ENCODE measurements at regions not wholly inside any gene's neighbourhood (a gene's known extent, or its start where the extent isn't known, plus 50 kb on each side); places are given as distances from the start of the nearest gene placed in this dataset.

DNA sequence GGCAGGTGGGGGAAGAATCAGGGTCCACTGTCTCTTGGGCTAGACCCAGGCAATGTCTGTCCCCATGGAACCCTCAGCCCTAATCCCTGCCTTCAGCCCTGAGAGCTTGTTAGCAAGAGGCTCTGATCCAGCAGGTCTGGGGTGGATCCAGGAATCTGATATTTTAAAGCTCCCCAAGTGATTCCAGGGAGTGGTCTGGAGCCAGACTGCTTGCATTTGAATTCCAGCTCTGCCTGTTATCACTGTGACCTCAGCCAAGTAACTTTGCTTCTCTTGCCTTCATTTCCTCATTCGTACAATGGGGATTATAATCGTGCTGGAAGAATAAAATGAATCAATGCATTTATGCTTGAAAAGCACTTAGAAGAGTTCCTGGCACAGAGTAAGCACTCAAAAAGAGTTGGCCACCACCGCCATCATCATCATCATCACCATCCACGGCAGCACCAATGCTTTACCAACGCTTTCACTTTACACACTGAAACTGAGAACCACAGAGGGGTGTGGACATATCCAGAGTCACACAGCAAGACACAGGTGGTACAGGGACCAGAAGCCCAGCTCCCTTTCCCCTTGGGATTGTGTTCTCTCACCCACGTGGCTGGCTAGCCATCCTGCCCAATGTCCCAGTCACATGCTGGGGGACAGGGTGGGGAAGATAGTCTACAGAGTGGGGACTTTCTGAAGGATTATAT lies 75.7 kb upstream of the RALY start:
- H3K9me3 ChIP-seq = no peaks in the 10 kb centered on the region
- TF ChIP-seq, protein P1, sequence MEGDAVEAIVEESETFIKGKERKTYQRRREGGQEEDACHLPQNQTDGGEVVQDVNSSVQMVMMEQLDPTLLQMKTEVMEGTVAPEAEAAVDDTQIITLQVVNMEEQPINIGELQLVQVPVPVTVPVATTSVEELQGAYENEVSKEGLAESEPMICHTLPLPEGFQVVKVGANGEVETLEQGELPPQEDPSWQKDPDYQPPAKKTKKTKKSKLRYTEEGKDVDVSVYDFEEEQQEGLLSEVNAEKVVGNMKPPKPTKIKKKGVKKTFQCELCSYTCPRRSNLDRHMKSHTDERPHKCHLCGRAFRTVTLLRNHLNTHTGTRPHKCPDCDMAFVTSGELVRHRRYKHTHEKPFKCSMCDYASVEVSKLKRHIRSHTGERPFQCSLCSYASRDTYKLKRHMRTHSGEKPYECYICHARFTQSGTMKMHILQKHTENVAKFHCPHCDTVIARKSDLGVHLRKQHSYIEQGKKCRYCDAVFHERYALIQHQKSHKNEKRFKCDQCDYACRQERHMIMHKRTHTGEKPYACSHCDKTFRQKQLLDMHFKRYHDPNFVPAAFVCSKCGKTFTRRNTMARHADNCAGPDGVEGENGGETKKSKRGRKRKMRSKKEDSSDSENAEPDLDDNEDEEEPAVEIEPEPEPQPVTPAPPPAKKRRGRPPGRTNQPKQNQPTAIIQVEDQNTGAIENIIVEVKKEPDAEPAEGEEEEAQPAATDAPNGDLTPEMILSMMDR (IDR thresholded peaks at IDR 0.05 in 4 of 5, conservative IDR thresholded peaks at IDR 0.05 in 1 of 5) = no peak
- no peak for TF ChIP-seq POLR2A (IDR thresholded peaks at IDR 0.05)
- DNase-seq (no peak), ATAC-seq (no peak)
- no peaks in the 10 kb centered on the region for H3K27me3 ChIP-seq
- no peaks in the 10 kb centered on the region for H3K4me1 ChIP-seq
- no peaks in the 10 kb centered on the region for H3K36me3 ChIP-seq
- no peak overlapping the region for H3K27ac ChIP-seq
- intact Hi-C loops (cut with DNase I; ENCODE audit: low total_unique reads) (loop anchor here (5.0 kb wide), 1 partner anchor 209 kb away; no protein-coding TSS in a partner anchor), in situ Hi-C loops (cut with MboI; ENCODE audit: low sequenced_read_pairs in 4 of 4) (no loop called here)
- H3K4me3 ChIP-seq = no peak overlapping the region

DNA sequence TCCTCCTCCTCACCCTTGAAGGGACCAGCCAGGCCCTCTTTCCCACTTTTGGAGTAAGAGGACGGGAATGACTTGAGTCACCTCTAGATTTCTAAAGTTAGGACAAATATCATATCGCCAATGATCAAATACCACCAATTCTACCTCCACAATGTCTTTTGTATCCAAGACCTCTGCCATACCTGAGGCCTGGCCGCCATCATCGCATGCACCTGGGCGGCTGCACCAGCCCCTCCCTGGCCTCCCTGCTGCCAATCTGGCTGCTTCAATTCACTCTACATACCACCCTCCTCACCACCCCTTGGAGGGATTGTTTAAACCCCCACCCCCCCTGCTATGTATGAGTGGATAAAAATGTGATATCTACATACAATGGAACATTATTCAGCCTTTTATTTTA lies 75.0 kb upstream of the RALY start:
- no peaks in the 10 kb centered on the region for H3K4me1 ChIP-seq
- H3K36me3 ChIP-seq = no peaks in the 10 kb centered on the region
- H3K4me3 ChIP-seq = no peak overlapping the region
- no peak for DNase-seq
- H3K27ac ChIP-seq = no peak overlapping the region
- no peak for TF ChIP-seq POLR2A (IDR thresholded peaks at IDR 0.05)
- TF ChIP-seq, protein P1 (IDR thresholded peaks at IDR 0.05 in 4 of 5, conservative IDR thresholded peaks at IDR 0.05 in 1 of 5) = no peak
- H3K27me3 ChIP-seq = no peaks in the 10 kb centered on the region
- ATAC-seq = no peak
- intact Hi-C loops (cut with DNase I; ENCODE audit: low total_unique reads) = loop anchor here (5.0 kb wide), 1 partner anchor 209 kb away; no protein-coding TSS in a partner anchor
- no peaks in the 10 kb centered on the region for H3K9me3 ChIP-seq
- in situ Hi-C loops (cut with MboI; ENCODE audit: low sequenced_read_pairs in 4 of 4) = no loop called here

DNA sequence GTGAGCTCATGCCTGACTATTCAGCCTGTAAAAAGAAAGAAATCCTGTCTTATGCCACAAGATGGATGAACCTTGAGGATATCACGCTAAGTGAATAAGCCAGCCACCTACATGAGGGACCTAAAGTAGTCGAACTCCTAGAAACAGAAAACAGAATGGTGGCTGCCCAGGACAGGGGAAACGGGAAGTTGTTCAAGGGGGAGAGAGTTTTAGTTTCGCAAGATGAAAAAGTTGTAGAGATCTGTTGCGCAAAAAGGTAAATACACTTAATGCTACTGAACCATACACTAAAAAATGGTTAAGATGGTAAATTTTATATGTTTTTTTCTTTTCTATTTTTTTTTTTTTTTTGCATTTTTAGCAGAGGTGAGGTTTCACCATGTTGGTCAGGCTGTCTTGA lies 74.1 kb upstream of the RALY start:
- in situ Hi-C loops (cut with MboI; ENCODE audit: low sequenced_read_pairs in 4 of 4) (no loop called here), intact Hi-C loops (cut with DNase I; ENCODE audit: low total_unique reads) (loop anchor here (5.0 kb wide), 1 partner anchor 208 kb away; no protein-coding TSS in a partner anchor)
- H3K27ac ChIP-seq = no peak overlapping the region
- no peaks in the 10 kb centered on the region for H3K27me3 ChIP-seq
- no peak overlapping the region for H3K4me3 ChIP-seq
- no peak for TF ChIP-seq POLR2A (IDR thresholded peaks at IDR 0.05)
- TF ChIP-seq, protein P1 (IDR thresholded peaks at IDR 0.05 in 4 of 5, conservative IDR thresholded peaks at IDR 0.05 in 1 of 5) = no peak
- no peaks in the 10 kb centered on the region for H3K9me3 ChIP-seq
- DNase-seq = no peak
- no peaks in the 10 kb centered on the region for H3K36me3 ChIP-seq
- ATAC-seq = no peak
- no peaks in the 10 kb centered on the region for H3K4me1 ChIP-seq

DNA sequence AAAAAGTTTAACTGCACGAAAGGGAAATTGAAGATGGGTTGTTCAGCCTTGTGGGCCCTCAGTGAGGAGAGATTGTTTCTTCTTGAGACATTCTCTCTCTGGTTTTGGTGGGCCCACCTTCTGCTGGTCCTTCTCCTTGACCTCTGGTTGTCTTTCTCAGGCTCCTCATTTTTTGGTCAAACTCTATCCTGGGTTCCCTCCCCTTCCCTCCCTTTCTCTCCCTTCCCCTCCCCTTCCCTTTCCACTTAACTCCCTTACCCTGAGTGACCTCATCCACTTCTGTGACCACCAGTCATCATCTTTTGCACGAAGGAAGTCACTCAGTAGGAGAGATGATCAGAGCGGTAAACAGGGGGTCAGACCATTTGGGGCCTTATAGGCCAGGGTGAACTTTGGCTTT lies 71.5 kb upstream of the RALY start:
- no peak for DNase-seq
- ATAC-seq = no peak
- in situ Hi-C loops (cut with MboI; ENCODE audit: low sequenced_read_pairs in 4 of 4) (no loop called here), intact Hi-C loops (cut with DNase I; ENCODE audit: low total_unique reads) (no loop called here)
- Histone ChIP-seq H3K27me3 (no peaks in the 10 kb centered on the region), H3K27ac (no peak overlapping the region), H3K4me1 (no peaks in the 10 kb centered on the region), H3K4me3 (no peak overlapping the region), H3K9me3 (no peaks in the 10 kb centered on the region), H3K36me3 (no peaks in the 10 kb centered on the region)
- TF ChIP-seq POLR2A (IDR thresholded peaks at IDR 0.05) = no peak
- TF ChIP-seq, protein P1 (IDR thresholded peaks at IDR 0.05 in 4 of 5, conservative IDR thresholded peaks at IDR 0.05 in 1 of 5) = no peak

DNA sequence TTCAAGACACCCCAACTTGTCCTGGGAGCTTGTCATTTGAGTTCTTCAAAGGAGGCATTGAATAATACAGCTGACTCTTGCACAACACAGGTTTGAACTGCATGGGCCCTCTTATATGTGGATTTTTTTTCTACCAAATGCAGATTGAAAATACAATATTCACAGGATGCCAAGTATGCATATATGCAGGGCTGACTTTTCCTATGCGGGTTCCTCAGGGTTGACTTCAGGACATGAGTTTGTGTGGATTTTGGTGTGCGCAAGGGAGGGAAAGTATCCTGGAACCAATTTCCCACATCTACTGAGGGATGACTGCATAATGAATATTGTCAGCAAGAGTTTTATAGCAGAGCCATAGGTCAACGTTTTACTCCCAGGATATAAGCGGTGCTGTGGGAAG lies 70.0 kb upstream of the RALY start:
- in situ Hi-C loops (cut with MboI; ENCODE audit: low sequenced_read_pairs in 4 of 4) (no loop called here), intact Hi-C loops (cut with DNase I; ENCODE audit: low total_unique reads) (no loop called here)
- no peaks in the 10 kb centered on the region for H3K9me3 ChIP-seq
- H3K4me3 ChIP-seq = no peak overlapping the region
- TF ChIP-seq POLR2A (IDR thresholded peaks at IDR 0.05) = no peak
- TF ChIP-seq, protein P1 (IDR thresholded peaks at IDR 0.05 in 4 of 5, conservative IDR thresholded peaks at IDR 0.05 in 1 of 5) = no peak
- H3K27ac ChIP-seq = no peak overlapping the region
- ATAC-seq = no peak
- no peaks in the 10 kb centered on the region for H3K27me3 ChIP-seq
- no peak for DNase-seq
- no peaks in the 10 kb centered on the region for H3K4me1 ChIP-seq
- H3K36me3 ChIP-seq = no peaks in the 10 kb centered on the region
